GM19468 (cell line): ENCODE measurements at regions not wholly inside any gene's neighbourhood (a gene's known extent, or its start where the extent isn't known, plus 50 kb on each side); places are given as distances from the start of the nearest gene placed in this dataset.
"Not testable (repeated sequence)": the region's sequence is repeated elsewhere in the genome, so short reads cannot be mapped to it uniquely, and the experiment has no call there.

Experiments
- ATAC-seq: cut with Tn5 transposase; IDR thresholded peaks from one replicate; pipeline ENCODE4 v1.9.1; 2021; ENCODE audit warnings: mild to moderate bottlenecking, moderate library complexity, moderate number of reproducible peaks; ENCODE audit not compliant: unreplicated experiment; ENCODE audit errors: extremely low read depth

- ATAC-seq = no peak
These were observed 361.9 kb downstream of the MAT2B start for GRCh38 chr5:163867324-163867723.

GRCh38 chr5:163867738-163868137 lies 362.3 kb downstream of the MAT2B start:
- ATAC-seq = no peak

GRCh38 chr5:163869581-163869980 lies 364.2 kb downstream of the MAT2B start:
- ATAC-seq = no peak

GRCh38 chr5:163870441-163870840 lies 365.0 kb downstream of the MAT2B start:
- ATAC-seq = no peak

GRCh38 chr5:163874431-163874830 lies 369.0 kb downstream of the MAT2B start:
- no peak for ATAC-seq

GRCh38 chr5:163874912-163875311 lies 369.5 kb downstream of the MAT2B start:
- not testable (repeated sequence) for ATAC-seq

GRCh38 chr5:163877865-163878264 lies 372.4 kb downstream of the MAT2B start:
- no peak for ATAC-seq

- no peak for ATAC-seq
These were observed 373.1 kb downstream of the MAT2B start for GRCh38 chr5:163878490-163878889.

- ATAC-seq = no peak
These were observed 374.9 kb downstream of the MAT2B start for GRCh38 chr5:163880302-163880701.

GRCh38 chr5:163885117-163885516 lies 379.7 kb downstream of the MAT2B start:
- ATAC-seq = no peak

GRCh38 chr5:163887854-163888253 lies 382.4 kb downstream of the MAT2B start:
- ATAC-seq = no peak

GRCh38 chr5:163888366-163888765 lies 382.9 kb downstream of the MAT2B start:
- no peak for ATAC-seq

- ATAC-seq = no peak
These were observed 383.9 kb downstream of the MAT2B start for GRCh38 chr5:163889369-163889768.

- no peak for ATAC-seq
These were observed 384.8 kb downstream of the MAT2B start for GRCh38 chr5:163890261-163890660.

- ATAC-seq = no peak
These were observed 387.9 kb downstream of the MAT2B start for GRCh38 chr5:163893281-163893680.

GRCh38 chr5:163894645-163895044 lies 389.2 kb downstream of the MAT2B start:
- ATAC-seq = no peak

- no peak for ATAC-seq
These were observed 393.5 kb downstream of the MAT2B start for GRCh38 chr5:163898873-163899272.

GRCh38 chr5:163907783-163908182 lies 402.4 kb downstream of the MAT2B start:
- peak; percentile 67 for ATAC-seq

- ATAC-seq = no peak
These were observed 402.8 kb downstream of the MAT2B start for GRCh38 chr5:163908253-163908652.

GRCh38 chr5:163910226-163910625 lies 404.8 kb downstream of the MAT2B start:
- ATAC-seq = no peak

GRCh38 chr5:163912046-163912445 lies 406.6 kb downstream of the MAT2B start:
- no peak for ATAC-seq

- no peak for ATAC-seq
These were observed 408.1 kb downstream of the MAT2B start for GRCh38 chr5:163913548-163913947.

- ATAC-seq = no peak
These were observed 409.5 kb downstream of the MAT2B start for GRCh38 chr5:163914910-163915309.
